BE2C (cell line): ENCODE measurements at regions not wholly inside any gene's neighbourhood (a gene's known extent, or its start where the extent isn't known, plus 50 kb on each side); places are given as distances from the start of the nearest gene placed in this dataset.

Experiments used
- DNase-seq: peaks from one replicate; pipeline ENCODE4 v3.0.0-alpha.2; 2020
- H3K27me3 ChIP-seq: fragments of 250-450 bp; sonication (Bioruptor Pico); 2 replicates; pipeline ENCODE4 v1.5.1; 2020; ENCODE audit warnings: mild to moderate bottlenecking
- H3K36me3 ChIP-seq: fragments of 250-450 bp; sonication (Bioruptor Pico); 2 replicates; pipeline ENCODE4 v1.5.1; 2020; ENCODE audit warnings: mild to moderate bottlenecking
- H3K4me1 ChIP-seq: fragments of 250-450 bp; sonication (Bioruptor Pico); 2 replicates; pipeline ENCODE4 v1.5.1; 2020
- H3K4me3 ChIP-seq: 2 replicates; pipeline ENCODE4 v1.5.1; 2011; ENCODE audit warnings: low read depth, low read length
- H3K9me3 ChIP-seq: fragments of 250-450 bp; sonication (Bioruptor Pico); 2 replicates; pipeline ENCODE4 v1.5.1; 2020
- TF ChIP-seq, protein P1 (sequence below): IDR thresholded peaks from 2 replicates; pipeline ENCODE4 v1.5.1; 2012; ENCODE audit warnings: mild to moderate bottlenecking, low read depth, low read length

GRCh38 chr15:29925227-29926082 lies 103.2 kb upstream of the TJP1 start:
- peak; percentile 82 for DNase-seq
- no peaks in the 10 kb centered on the region for H3K4me1 ChIP-seq
- H3K27me3 ChIP-seq, result 0 out of 2 replicates have a peak, but pooled peaks cover 2% of the 10 kb centered on the region
- no peak overlapping the region for H3K4me3 ChIP-seq
- H3K9me3 ChIP-seq, result no peaks in the 10 kb centered on the region
- TF ChIP-seq, protein P1, sequence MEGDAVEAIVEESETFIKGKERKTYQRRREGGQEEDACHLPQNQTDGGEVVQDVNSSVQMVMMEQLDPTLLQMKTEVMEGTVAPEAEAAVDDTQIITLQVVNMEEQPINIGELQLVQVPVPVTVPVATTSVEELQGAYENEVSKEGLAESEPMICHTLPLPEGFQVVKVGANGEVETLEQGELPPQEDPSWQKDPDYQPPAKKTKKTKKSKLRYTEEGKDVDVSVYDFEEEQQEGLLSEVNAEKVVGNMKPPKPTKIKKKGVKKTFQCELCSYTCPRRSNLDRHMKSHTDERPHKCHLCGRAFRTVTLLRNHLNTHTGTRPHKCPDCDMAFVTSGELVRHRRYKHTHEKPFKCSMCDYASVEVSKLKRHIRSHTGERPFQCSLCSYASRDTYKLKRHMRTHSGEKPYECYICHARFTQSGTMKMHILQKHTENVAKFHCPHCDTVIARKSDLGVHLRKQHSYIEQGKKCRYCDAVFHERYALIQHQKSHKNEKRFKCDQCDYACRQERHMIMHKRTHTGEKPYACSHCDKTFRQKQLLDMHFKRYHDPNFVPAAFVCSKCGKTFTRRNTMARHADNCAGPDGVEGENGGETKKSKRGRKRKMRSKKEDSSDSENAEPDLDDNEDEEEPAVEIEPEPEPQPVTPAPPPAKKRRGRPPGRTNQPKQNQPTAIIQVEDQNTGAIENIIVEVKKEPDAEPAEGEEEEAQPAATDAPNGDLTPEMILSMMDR, result peak; percentile 96
- no peaks in the 10 kb centered on the region for H3K36me3 ChIP-seq

GRCh38 chr15:29924750-29925149 lies 102.5 kb upstream of the TJP1 start:
- no peak for DNase-seq
- Histone ChIP-seq H3K4me3 (no peak overlapping the region), H3K9me3 (no peaks in the 10 kb centered on the region), H3K27me3 (0 out of 2 replicates have a peak, but pooled peaks cover 3% of the 10 kb centered on the region), H3K4me1 (no peaks in the 10 kb centered on the region), H3K36me3 (no peaks in the 10 kb centered on the region)
- TF ChIP-seq, protein P1, result no peak

DNA sequence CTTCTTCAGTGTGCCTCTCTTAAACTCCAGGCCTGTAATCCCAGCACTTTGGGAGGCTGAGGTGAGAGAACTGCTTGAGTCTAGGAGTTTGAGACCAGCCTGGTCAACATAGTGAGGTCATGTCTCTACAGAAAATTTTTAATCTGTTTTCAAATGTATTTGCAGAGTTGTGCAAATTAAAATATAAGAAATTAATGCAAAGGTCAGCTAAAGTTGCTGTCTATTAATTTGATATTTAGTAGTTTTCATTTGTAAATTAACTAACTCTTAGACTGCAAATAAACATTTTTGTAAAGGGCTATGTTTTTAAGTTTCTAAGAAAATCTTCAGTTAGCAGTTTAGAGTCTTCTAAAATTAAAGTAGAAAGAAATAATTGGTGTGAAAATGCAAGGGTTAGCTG lies 99.9 kb upstream of the TJP1 start:
- Histone ChIP-seq H3K27me3 (peaks cover 6% of the 10 kb centered on the region), H3K4me1 (no peaks in the 10 kb centered on the region), H3K9me3 (no peaks in the 10 kb centered on the region), H3K36me3 (no peaks in the 10 kb centered on the region), H3K4me3 (no peak overlapping the region)
- no peak for DNase-seq
- TF ChIP-seq, protein P1, result no peak

- no peaks in the 10 kb centered on the region for H3K4me1 ChIP-seq
- no peak for DNase-seq
Measured at GRCh38 chr15:29921130-29921601, 98.9 kb upstream of the TJP1 start.

DNA sequence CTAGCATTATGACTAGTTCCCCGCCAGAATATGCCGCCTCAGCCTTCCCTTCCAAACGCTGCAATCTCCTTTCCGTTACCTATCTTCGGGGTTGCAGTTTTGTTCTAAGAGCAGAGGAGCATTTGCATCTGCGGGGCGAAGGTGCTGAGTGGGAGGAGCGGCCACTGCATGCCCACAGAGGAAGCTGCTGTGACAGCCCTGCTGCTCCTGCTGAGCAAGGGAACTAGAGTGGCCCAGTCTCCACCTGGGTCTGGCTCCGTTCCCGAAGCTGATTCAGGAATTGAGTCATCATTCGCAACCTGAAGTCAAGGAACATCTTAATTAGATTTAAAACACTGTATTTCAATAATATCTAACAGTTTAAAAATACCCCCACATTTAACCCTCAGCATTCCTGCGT lies 98.2 kb upstream of the TJP1 start:
- no peaks in the 10 kb centered on the region for H3K4me1 ChIP-seq
- peaks cover 14% of the 10 kb centered on the region for H3K27me3 ChIP-seq
- H3K9me3 ChIP-seq, result no peaks in the 10 kb centered on the region
- H3K4me3 ChIP-seq, result no peak overlapping the region
- no peak for DNase-seq
- no peaks in the 10 kb centered on the region for H3K36me3 ChIP-seq
- TF ChIP-seq, protein P1, result no peak

More at GRCh38 chr15:29921130-29921601, 98.9 kb upstream of the TJP1 start:
- H3K36me3 ChIP-seq, result no peaks in the 10 kb centered on the region
- peaks cover 14% of the 10 kb centered on the region for H3K27me3 ChIP-seq
- TF ChIP-seq, protein P1, result no peak
- H3K9me3 ChIP-seq, result no peaks in the 10 kb centered on the region
- H3K4me3 ChIP-seq, result no peak overlapping the region

- TF ChIP-seq, protein P1, result no peak
- DNase-seq, result no peak
- H3K4me3 ChIP-seq, result no peak overlapping the region
- H3K4me1 ChIP-seq, result no peaks in the 10 kb centered on the region
- no peaks in the 10 kb centered on the region for H3K9me3 ChIP-seq
- H3K27me3 ChIP-seq, result peaks cover 14% of the 10 kb centered on the region
- H3K36me3 ChIP-seq, result no peaks in the 10 kb centered on the region
Measured at GRCh38 chr15:29919380-29919881, 97.2 kb upstream of the TJP1 start.
